ENCODE measurements at regions not wholly inside any gene's neighbourhood (a gene's known extent, or its start where the extent isn't known, plus 50 kb on each side); places are given as distances from the start of the nearest gene placed in this dataset.
A peak's percentile ranks its signal among the peaks of the same experiment; 100 is the strongest.

DNA sequence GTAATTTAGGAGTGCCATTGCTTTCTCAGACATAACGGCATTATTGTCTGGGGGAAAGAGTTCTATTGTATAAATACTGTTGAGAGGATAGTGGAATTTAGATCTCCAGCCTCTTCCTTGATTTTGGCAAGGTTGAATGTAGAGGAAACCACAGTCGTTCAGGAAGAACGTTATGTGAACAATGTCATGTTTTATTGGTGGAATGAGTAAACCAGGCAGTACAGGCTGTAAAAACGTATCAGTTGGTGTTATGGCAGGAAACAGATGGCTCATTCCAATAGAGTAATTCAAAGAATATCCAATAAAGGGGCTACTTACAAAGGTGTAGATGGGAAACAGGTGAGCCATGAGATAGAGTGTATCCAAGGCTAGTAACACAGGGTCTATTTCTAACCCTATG is 123.6 kb upstream of the SLC35B3 start:
- FAIRE-seq (no peak), DNase-seq (ENCODE audit: low read depth) (no peak)
- H3K4me3 ChIP-seq (ENCODE audit: insufficient read depth, low read depth, low read length), result no peak overlapping the region
- Mint-ChIP-seq H3K27ac (ENCODE audit: unreplicated experiment) (no peak overlapping the region), H3K27me3 (ENCODE audit: low read depth, unreplicated experiment) (no peaks in the 10 kb centered on the region), H3K36me3 (ENCODE audit: low read depth, unreplicated experiment) (no peaks in the 10 kb centered on the region), H3K4me1 (ENCODE audit: low read depth, unreplicated experiment) (peaks cover 13% of the 10 kb centered on the region), H3K9me3 (ENCODE audit: unreplicated experiment) (peaks cover 2% of the 10 kb centered on the region), H3K4me3 (ENCODE audit: unreplicated experiment) (no peak overlapping the region)
- H3K9me3 ChIP-seq (ENCODE audit: insufficient read depth, low read depth, low read length), result no peaks in the 10 kb centered on the region
- no peak for TF ChIP-seq EZH2 (IDR thresholded peaks at IDR 0.05; ENCODE audit: insufficient read depth, low read length)
- TF ChIP-seq, protein P1, sequence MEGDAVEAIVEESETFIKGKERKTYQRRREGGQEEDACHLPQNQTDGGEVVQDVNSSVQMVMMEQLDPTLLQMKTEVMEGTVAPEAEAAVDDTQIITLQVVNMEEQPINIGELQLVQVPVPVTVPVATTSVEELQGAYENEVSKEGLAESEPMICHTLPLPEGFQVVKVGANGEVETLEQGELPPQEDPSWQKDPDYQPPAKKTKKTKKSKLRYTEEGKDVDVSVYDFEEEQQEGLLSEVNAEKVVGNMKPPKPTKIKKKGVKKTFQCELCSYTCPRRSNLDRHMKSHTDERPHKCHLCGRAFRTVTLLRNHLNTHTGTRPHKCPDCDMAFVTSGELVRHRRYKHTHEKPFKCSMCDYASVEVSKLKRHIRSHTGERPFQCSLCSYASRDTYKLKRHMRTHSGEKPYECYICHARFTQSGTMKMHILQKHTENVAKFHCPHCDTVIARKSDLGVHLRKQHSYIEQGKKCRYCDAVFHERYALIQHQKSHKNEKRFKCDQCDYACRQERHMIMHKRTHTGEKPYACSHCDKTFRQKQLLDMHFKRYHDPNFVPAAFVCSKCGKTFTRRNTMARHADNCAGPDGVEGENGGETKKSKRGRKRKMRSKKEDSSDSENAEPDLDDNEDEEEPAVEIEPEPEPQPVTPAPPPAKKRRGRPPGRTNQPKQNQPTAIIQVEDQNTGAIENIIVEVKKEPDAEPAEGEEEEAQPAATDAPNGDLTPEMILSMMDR (IDR thresholded peaks at IDR 0.05; ENCODE audit: insufficient read depth, low read depth, low read length), result no peak
- H3K36me3 ChIP-seq (ENCODE audit: insufficient read depth, low read length), result no peaks in the 10 kb centered on the region
- no peaks in the 10 kb centered on the region for H3K4me1 ChIP-seq (ENCODE audit: insufficient read depth, low read length)
- no peak overlapping the region for H2AFZ ChIP-seq (ENCODE audit: low read depth, low read length)
- H4K20me1 ChIP-seq (ENCODE audit: insufficient read depth, low read length), result no peaks in the 10 kb centered on the region
- no peak overlapping the region for H3K4me2 ChIP-seq (ENCODE audit: low read length)
- no peaks in the 10 kb centered on the region for H3K79me2 ChIP-seq (ENCODE audit: insufficient read depth, low read length)
- H3K27ac ChIP-seq (ENCODE audit: low read depth, low read length), result no peak overlapping the region
- H3K27me3 ChIP-seq (ENCODE audit: insufficient read depth, low read length), result no peaks in the 10 kb centered on the region
- H3K9ac ChIP-seq (ENCODE audit: low read length), result no peak overlapping the region

DNA sequence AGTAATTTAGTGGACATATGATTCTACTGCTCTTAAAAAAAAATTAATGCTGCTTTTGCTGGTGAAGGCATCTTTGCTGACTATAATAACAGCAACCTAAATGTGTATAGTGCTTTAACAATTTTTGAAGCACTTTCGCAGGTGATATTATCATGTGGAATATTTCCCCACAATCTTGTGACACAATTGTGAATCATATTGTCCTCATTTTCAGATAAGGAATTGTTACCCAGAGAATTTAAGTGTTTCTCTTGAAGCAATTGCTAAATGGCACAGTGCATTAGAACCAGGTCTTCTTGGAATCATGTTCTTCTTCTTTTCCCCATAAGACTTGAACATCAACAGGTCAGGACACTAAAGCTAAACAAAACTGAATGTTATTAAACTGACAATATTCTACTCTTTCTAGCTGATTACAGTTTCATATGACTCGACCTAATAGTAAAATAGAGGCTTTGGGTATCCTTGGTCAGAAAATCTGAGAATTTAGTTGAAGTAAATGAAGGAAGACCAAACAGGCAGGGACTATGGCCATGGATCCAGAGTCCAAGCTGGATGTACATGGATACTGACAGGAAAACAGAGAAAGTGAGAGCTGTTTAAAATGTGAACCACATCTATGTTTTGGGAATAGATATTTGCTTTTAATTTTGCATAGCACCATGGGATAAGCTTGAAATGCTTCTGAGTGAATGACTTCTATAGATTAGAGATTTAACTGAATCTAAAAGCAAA is 121.8 kb upstream of the SLC35B3 start:
- Histone ChIP-seq H3K9me3 (ENCODE audit: insufficient read depth, low read depth, low read length) (no peaks in the 10 kb centered on the region), H3K9ac (ENCODE audit: low read length) (no peak overlapping the region), H4K20me1 (ENCODE audit: insufficient read depth, low read length) (no peaks in the 10 kb centered on the region), H3K4me3 (ENCODE audit: insufficient read depth, low read depth, low read length) (no peak overlapping the region), H3K4me1 (ENCODE audit: insufficient read depth, low read length) (no peaks in the 10 kb centered on the region), H2AFZ (ENCODE audit: low read depth, low read length) (no peak overlapping the region), H3K4me2 (ENCODE audit: low read length) (no peak overlapping the region), H3K27me3 (ENCODE audit: insufficient read depth, low read length) (no peaks in the 10 kb centered on the region), H3K36me3 (ENCODE audit: insufficient read depth, low read length) (no peaks in the 10 kb centered on the region), H3K79me2 (ENCODE audit: insufficient read depth, low read length) (no peaks in the 10 kb centered on the region), H3K27ac (ENCODE audit: low read depth, low read length) (no peak overlapping the region)
- DNase-seq (ENCODE audit: low read depth) (no peak), FAIRE-seq (no peak)
- no peaks in the 10 kb centered on the region for H3K27me3 Mint-ChIP-seq (ENCODE audit: low read depth, unreplicated experiment)
- H3K36me3 Mint-ChIP-seq (ENCODE audit: low read depth, unreplicated experiment), result no peaks in the 10 kb centered on the region
- no peak overlapping the region for H3K4me3 Mint-ChIP-seq (ENCODE audit: unreplicated experiment)
- peaks cover 13% of the 10 kb centered on the region for H3K4me1 Mint-ChIP-seq (ENCODE audit: low read depth, unreplicated experiment)
- TF ChIP-seq, protein P1 (IDR thresholded peaks at IDR 0.05; ENCODE audit: insufficient read depth, low read depth, low read length), result no peak
- no peak for TF ChIP-seq EZH2 (IDR thresholded peaks at IDR 0.05; ENCODE audit: insufficient read depth, low read length)
- no peaks in the 10 kb centered on the region for H3K9me3 Mint-ChIP-seq (ENCODE audit: unreplicated experiment)
- peak overlapping the region; percentile 56 for H3K27ac Mint-ChIP-seq (ENCODE audit: unreplicated experiment)

DNA sequence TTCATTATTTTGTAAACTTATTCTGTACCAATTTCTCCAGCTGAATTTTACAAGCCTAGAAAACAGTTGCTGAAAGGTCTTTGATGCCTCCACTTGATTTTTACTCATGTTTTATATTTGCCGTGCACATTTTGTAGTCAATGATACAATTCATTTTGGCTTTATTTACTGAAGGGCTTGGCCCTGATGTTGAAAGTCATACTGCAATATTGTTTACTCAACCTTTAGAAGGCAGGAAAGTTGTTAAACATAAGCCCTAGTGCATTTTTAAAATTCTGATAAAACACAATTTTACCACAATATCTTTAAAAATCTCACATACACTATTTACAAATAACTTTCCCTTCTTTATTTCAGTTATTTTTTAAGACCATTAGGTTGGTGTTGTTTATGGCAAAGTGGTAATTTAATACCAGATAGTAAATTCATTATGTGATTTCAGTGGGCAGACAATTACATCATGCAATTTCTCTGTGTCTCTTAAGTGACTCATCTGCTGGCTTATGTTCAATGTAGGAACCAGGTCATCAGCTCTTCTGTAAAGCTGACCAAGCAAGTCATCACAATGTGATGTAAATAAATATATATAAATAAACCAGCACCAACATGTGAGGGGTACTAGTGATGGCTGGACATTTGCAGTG is 121.1 kb upstream of the SLC35B3 start:
- no peaks in the 10 kb centered on the region for H3K9me3 ChIP-seq (ENCODE audit: insufficient read depth, low read depth, low read length)
- H3K36me3 ChIP-seq (ENCODE audit: insufficient read depth, low read length), result no peaks in the 10 kb centered on the region
- H3K27me3 ChIP-seq (ENCODE audit: insufficient read depth, low read length), result no peaks in the 10 kb centered on the region
- no peak overlapping the region for H3K4me3 Mint-ChIP-seq (ENCODE audit: unreplicated experiment)
- H2AFZ ChIP-seq (ENCODE audit: low read depth, low read length), result no peak overlapping the region
- no peaks in the 10 kb centered on the region for H3K27me3 Mint-ChIP-seq (ENCODE audit: low read depth, unreplicated experiment)
- H4K20me1 ChIP-seq (ENCODE audit: insufficient read depth, low read length), result no peaks in the 10 kb centered on the region
- no peaks in the 10 kb centered on the region for H3K79me2 ChIP-seq (ENCODE audit: insufficient read depth, low read length)
- H3K36me3 Mint-ChIP-seq (ENCODE audit: low read depth, unreplicated experiment), result no peaks in the 10 kb centered on the region
- H3K4me2 ChIP-seq (ENCODE audit: low read length), result no peak overlapping the region
- no peaks in the 10 kb centered on the region for H3K4me1 ChIP-seq (ENCODE audit: insufficient read depth, low read length)
- TF ChIP-seq, protein P1 (IDR thresholded peaks at IDR 0.05; ENCODE audit: insufficient read depth, low read depth, low read length), result no peak
- no peak for TF ChIP-seq EZH2 (IDR thresholded peaks at IDR 0.05; ENCODE audit: insufficient read depth, low read length)
- no peak overlapping the region for H3K4me3 ChIP-seq (ENCODE audit: insufficient read depth, low read depth, low read length)
- DNase-seq (ENCODE audit: low read depth) (peak; percentile 39), FAIRE-seq (no peak)
- no peaks in the 10 kb centered on the region for H3K9me3 Mint-ChIP-seq (ENCODE audit: unreplicated experiment)
- H3K27ac Mint-ChIP-seq (ENCODE audit: unreplicated experiment), result peak overlapping the region; percentile 91
- H3K4me1 Mint-ChIP-seq (ENCODE audit: low read depth, unreplicated experiment), result peaks cover 13% of the 10 kb centered on the region
- no peak overlapping the region for H3K27ac ChIP-seq (ENCODE audit: low read depth, low read length)
- no peak overlapping the region for H3K9ac ChIP-seq (ENCODE audit: low read length)
